ENCODE measurements at regions not wholly inside any gene's neighbourhood (a gene's known extent, or its start where the extent isn't known, plus 50 kb on each side); places are given as distances from the start of the nearest gene placed in this dataset.

DNA sequence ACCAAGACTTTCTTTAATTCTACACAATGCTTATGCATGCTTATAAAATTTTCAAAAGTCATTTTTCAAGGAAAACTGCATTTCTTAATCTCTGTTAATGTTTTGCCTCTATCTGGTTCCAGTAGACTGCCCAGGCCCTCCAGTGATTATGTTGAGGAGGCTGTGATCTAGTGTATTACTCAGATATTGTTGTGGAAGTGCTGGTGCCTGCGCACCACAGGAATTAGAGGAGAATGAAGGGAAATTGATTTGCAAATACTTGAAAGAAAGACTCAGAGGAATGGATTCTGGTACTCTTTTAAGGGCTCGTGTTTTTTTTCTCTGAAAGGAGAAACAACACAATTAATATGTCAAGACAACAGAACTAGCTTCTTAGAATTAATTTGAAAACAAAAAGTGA lies 1015.1 kb downstream of the RPA4 start:
- TF ChIP-seq CTCF (IDR thresholded peaks at IDR 0.05; ENCODE audit: low read depth, low read length) = no peak
- TF ChIP-seq EZH2phosphoT487 (IDR thresholded peaks at IDR 0.05; ENCODE audit: low read depth) = no peak

Data from OCI-LY3 (cell line).